GM12872 (cell line): ENCODE measurements at regions not wholly inside any gene's neighbourhood (a gene's known extent, or its start where the extent isn't known, plus 50 kb on each side); places are given as distances from the start of the nearest gene placed in this dataset.

Experiments
- CTCF ChIP-seq: IDR thresholded peaks from 3 replicates; pipeline ENCODE4 v1.5.1; 2011; ENCODE audit warnings: low read depth, mild to moderate bottlenecking, low read length, moderate library complexity; ENCODE audit not compliant: insufficient read depth

DNA sequence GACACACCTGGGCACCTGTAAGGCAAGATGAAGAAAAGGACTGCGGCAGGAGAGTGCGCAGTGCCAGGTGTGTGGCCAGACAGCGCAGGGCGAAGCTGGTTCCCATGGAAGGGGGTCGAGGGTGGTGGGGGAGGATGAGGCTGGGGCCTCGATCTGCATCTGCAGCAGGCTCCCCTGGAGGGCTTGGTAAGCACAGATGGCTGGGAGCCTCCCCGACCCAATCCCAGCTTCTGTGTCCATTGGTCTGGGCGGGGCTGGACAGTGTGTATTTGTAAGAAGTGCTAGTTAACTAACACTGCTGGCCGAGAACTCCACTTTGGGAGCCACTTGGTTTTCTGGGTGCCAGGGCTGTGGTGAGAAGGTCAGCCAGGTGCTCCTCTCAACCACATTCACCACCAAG, 385.1 kb upstream of the IRX1 start:
- no peak for TF ChIP-seq CTCF

DNA sequence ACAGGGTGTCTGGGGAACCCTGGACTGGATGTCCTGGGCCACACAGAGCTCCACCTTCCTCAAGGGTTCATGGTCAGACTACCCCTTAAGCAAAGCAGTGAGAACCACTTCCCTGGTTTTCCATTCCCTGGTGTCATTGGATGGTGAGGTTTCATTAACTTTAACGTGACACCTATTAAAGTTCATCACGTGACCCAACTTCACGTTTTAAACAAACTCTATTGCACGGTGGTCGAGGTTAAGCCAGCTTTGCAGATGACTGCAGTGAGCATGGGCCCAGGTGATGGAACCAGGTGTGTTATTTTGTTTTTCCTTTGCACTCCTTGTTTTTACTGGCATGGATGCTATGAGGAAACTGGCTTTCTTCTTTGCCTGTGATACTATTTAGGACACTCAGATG, 385.7 kb upstream of the IRX1 start:
- TF ChIP-seq CTCF, result no peak

DNA sequence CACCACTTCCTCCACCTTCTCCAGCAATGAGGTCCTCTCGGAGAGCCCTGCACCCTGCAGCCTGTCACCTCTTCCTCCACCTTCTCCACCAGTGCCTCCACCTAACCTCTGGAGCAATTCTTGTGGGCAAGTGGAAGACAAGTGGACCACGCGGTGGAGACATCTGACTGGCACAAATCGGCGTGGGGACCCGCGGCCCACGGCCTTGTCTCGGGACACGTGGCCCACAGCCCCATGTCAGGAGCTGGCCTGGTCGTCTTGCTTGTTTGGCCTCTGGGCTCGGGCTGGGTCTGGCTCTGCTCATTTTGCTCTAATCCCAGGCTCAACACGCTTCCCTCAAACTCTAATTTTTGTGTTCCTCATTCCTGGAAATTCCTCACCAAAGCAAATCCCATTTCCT, 393.1 kb upstream of the IRX1 start:
- no peak for TF ChIP-seq CTCF

GRCh38 chr5:3201941-3202340, 393.7 kb upstream of the IRX1 start:
- no peak for TF ChIP-seq CTCF

DNA sequence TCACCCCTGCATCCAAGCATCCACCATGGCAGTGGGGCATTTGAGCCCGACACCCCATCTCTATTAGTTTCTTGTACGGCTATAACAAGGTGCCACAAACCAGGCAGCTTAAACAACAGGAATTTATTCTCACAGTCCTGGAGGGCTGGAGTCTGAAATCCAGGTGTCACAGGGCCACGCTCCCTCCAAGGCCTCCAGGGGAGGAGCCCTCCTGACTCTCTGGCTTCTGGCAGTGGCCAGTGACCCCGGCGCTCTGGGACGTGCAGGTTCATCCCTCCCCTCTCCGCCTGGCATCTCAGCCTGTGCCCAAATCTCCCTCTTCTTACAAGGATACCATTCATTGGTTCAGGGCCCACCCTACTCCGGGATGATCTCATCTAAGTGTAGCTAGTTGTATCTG, 394.5 kb upstream of the IRX1 start:
- no peak for TF ChIP-seq CTCF

DNA sequence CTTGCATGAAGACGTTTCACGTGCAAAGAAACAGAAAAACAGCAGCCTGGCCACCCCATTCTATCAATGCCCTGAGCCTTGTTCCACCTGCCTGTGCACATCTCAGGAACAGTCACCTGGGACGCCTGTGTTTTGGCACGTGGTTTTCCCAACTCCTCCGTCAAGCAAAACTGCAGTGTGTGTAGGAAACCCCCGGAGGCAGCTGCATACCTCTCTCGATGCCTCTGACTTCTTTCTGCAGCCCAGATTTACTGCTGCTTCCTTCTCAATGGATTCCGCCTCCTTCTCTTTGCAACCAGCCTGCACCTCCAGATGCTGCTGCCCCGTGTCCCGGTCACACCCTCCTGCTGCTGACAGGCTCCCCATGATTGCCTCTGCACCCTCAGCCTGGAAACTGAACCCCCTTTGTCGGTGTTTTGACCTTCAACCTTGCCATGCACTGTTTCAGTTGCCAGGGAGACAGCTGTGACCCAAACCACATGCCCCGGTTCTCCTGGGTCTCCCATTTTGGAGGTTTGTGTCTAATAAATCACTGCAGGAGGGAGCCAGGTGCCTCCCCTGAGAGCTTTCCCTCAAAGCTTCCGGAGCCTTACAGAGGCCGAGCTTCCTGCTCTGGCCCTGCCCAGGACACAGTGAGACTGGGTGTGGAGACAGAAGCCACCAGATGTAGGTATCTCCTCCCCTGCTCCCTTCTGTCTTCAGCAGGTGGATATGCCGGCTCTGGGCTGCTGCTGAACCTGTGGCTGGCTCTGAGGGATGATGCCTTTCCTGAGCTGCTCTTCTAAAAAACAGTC, 395.5 kb upstream of the IRX1 start:
- TF ChIP-seq CTCF, result no peak

GRCh38 chr5:3198074-3198449, 397.6 kb upstream of the IRX1 start:
- no peak for TF ChIP-seq CTCF
